Panc1 (cell line): ENCODE measurements at regions not wholly inside any gene's neighbourhood (a gene's known extent, or its start where the extent isn't known, plus 50 kb on each side); places are given as distances from the start of the nearest gene placed in this dataset.

Experiments used
- POLR2AphosphoS5 ChIP-seq: IDR thresholded peaks from 2 replicates; pipeline ENCODE4 v1.6.1; 2012; ENCODE audit warnings: mild to moderate bottlenecking, low read depth, low read length, moderate library complexity
- TCF7L2 ChIP-seq: IDR thresholded peaks from 2 replicates; pipeline ENCODE4 v1.6.1; 2011; ENCODE audit warnings: mild to moderate bottlenecking, low read depth, low read length, inconsistent platforms
- TF ChIP-seq, protein P1 (sequence below): fragments of 450-650 bp; IDR thresholded peaks from 2 replicates; pipeline ENCODE4 v1.5.1; 2017; ENCODE audit warnings: mild to moderate bottlenecking

DNA sequence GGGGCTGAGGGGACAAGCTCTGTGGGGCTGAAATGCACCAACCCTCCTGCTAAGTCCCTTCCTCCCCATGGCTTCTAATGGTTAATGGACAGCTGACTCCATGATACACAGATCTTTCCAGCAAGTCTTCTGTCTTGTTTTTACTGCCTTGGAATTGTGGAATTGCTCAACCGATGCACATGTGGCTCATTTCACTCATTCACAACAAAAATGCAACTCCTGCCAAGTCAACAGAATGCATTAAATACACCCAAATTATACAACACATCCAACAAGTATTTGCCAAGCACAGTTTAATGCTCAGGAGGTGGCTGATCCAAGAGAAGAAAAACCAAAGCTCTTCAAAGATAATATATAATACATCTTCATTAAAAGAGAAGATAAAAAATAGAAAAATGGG, 61.9 kb upstream of the PAGE4 start:
- TF ChIP-seq, protein P1, sequence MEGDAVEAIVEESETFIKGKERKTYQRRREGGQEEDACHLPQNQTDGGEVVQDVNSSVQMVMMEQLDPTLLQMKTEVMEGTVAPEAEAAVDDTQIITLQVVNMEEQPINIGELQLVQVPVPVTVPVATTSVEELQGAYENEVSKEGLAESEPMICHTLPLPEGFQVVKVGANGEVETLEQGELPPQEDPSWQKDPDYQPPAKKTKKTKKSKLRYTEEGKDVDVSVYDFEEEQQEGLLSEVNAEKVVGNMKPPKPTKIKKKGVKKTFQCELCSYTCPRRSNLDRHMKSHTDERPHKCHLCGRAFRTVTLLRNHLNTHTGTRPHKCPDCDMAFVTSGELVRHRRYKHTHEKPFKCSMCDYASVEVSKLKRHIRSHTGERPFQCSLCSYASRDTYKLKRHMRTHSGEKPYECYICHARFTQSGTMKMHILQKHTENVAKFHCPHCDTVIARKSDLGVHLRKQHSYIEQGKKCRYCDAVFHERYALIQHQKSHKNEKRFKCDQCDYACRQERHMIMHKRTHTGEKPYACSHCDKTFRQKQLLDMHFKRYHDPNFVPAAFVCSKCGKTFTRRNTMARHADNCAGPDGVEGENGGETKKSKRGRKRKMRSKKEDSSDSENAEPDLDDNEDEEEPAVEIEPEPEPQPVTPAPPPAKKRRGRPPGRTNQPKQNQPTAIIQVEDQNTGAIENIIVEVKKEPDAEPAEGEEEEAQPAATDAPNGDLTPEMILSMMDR: no peak
- TF ChIP-seq POLR2AphosphoS5: no peak
- no peak for TF ChIP-seq TCF7L2
